ENCODE measurements at regions not wholly inside any gene's neighbourhood (a gene's known extent, or its start where the extent isn't known, plus 50 kb on each side); places are given as distances from the start of the nearest gene placed in this dataset.

DNA sequence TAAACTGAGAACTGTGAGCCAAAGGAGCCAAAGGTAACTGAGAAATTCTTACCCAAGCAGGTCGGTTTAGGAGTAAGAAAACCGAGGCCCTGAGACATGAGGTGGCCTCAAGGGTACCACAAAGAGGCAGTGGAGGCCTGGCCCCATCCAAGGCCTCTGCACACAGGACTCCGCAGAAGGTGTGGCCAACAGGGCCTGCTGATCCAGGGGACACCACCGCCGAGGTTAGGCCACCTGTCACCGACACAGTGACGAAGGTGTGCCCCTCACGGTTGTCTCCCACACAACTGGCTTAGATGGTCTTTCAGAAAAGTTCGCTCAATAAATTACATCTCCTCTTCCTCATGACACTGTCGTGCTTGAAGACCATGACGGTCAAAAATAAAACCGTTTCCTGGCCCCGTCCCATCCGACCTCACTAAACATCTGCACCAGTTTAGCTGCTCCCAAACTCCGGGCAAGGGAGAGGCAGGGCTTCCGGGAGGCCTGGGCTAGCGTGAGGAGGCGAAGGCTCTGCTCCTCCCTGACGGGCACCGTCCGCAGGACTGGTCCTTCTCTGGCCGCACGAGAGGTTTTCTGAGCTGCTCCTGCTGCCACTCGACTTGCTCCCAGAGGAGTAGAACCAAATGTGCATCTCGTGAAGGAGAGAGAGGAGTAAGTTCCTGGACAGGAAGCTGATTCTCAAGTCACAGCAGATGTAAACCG lies 442.0 kb downstream of the EIPR1 start:
- no peaks in the 10 kb centered on the region for H3K9me3 ChIP-seq (ENCODE audit: low read depth)
- no peak overlapping the region for H3K27ac ChIP-seq
- no peak for DNase-seq (ENCODE audit: low spot score)
- TF ChIP-seq EZH2 (IDR thresholded peaks at IDR 0.05; ENCODE audit: borderline replicate concordance), result no peak
- TF ChIP-seq EZH2phosphoT487 (IDR thresholded peaks at IDR 0.05; ENCODE audit: low read depth, severe bottlenecking, unreplicated experiment), result no peak
- TF ChIP-seq, protein P1, sequence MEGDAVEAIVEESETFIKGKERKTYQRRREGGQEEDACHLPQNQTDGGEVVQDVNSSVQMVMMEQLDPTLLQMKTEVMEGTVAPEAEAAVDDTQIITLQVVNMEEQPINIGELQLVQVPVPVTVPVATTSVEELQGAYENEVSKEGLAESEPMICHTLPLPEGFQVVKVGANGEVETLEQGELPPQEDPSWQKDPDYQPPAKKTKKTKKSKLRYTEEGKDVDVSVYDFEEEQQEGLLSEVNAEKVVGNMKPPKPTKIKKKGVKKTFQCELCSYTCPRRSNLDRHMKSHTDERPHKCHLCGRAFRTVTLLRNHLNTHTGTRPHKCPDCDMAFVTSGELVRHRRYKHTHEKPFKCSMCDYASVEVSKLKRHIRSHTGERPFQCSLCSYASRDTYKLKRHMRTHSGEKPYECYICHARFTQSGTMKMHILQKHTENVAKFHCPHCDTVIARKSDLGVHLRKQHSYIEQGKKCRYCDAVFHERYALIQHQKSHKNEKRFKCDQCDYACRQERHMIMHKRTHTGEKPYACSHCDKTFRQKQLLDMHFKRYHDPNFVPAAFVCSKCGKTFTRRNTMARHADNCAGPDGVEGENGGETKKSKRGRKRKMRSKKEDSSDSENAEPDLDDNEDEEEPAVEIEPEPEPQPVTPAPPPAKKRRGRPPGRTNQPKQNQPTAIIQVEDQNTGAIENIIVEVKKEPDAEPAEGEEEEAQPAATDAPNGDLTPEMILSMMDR (IDR thresholded peaks at IDR 0.05; ENCODE audit: poor library complexity), result no peak
- no peaks in the 10 kb centered on the region for H4K20me1 ChIP-seq (ENCODE audit: insufficient read depth, poor library complexity, severe bottlenecking)
- H3K4me3 ChIP-seq, result no peak overlapping the region
- no peak overlapping the region for H3K4me2 ChIP-seq
- H3K9me2 ChIP-seq (replicated peaks; ENCODE audit: insufficient read depth), result no peaks in the 10 kb centered on the region
- no peaks in the 10 kb centered on the region for H3K79me2 ChIP-seq
- no peaks in the 10 kb centered on the region for H3K36me3 ChIP-seq (replicated peaks; ENCODE audit: insufficient read depth, low read depth)
- H3K27me3 ChIP-seq, result no peaks in the 10 kb centered on the region
- 84% methylated on average over 26 of the region's 26 CpGs for WGBS (ENCODE audit: low lambda C conversion rate, missing lambda C conversion rate)
- H3K4me1 ChIP-seq (ENCODE audit: insufficient read depth), result no peaks in the 10 kb centered on the region
- H2AFZ ChIP-seq, result no peak overlapping the region

DNA sequence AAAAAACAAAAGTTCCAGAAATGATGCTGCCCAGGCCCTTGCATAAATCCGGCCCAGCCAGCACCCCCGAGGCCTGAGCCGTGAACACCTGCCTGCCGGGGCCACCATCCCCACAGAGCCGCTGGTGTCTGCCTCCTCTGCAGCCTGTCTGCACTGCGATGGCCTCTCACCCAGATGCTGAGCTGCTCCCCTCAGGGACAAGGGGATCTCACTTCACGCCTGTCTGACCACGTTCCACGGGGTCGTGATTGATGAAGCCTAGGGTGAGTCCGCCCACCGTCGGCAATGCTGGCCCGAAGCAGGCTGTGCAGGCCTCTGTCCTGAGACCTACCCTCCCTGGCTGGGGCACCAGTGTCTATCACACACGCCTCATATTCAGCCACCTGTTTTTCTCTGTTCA lies 444.2 kb downstream of the EIPR1 start:
- no peaks in the 10 kb centered on the region for H3K9me2 ChIP-seq (replicated peaks; ENCODE audit: insufficient read depth)
- H3K4me3 ChIP-seq, result no peak overlapping the region
- H4K20me1 ChIP-seq (ENCODE audit: insufficient read depth, poor library complexity, severe bottlenecking), result no peaks in the 10 kb centered on the region
- H3K27ac ChIP-seq, result no peak overlapping the region
- no peak overlapping the region for H2AFZ ChIP-seq
- 75% methylated on average over 15 of the region's 15 CpGs for WGBS (ENCODE audit: low lambda C conversion rate, missing lambda C conversion rate)
- TF ChIP-seq EZH2 (IDR thresholded peaks at IDR 0.05; ENCODE audit: borderline replicate concordance) (no peak), EZH2phosphoT487 (IDR thresholded peaks at IDR 0.05; ENCODE audit: low read depth, severe bottlenecking, unreplicated experiment) (no peak)
- TF ChIP-seq, protein P1 (IDR thresholded peaks at IDR 0.05; ENCODE audit: poor library complexity), result no peak
- no peaks in the 10 kb centered on the region for H3K4me1 ChIP-seq (ENCODE audit: insufficient read depth)
- no peak overlapping the region for H3K4me2 ChIP-seq
- H3K36me3 ChIP-seq (replicated peaks; ENCODE audit: insufficient read depth, low read depth), result no peaks in the 10 kb centered on the region
- no peaks in the 10 kb centered on the region for H3K79me2 ChIP-seq
- H3K9me3 ChIP-seq (ENCODE audit: low read depth), result no peaks in the 10 kb centered on the region
- DNase-seq (ENCODE audit: low spot score), result no peak
- no peaks in the 10 kb centered on the region for H3K27me3 ChIP-seq

DNA sequence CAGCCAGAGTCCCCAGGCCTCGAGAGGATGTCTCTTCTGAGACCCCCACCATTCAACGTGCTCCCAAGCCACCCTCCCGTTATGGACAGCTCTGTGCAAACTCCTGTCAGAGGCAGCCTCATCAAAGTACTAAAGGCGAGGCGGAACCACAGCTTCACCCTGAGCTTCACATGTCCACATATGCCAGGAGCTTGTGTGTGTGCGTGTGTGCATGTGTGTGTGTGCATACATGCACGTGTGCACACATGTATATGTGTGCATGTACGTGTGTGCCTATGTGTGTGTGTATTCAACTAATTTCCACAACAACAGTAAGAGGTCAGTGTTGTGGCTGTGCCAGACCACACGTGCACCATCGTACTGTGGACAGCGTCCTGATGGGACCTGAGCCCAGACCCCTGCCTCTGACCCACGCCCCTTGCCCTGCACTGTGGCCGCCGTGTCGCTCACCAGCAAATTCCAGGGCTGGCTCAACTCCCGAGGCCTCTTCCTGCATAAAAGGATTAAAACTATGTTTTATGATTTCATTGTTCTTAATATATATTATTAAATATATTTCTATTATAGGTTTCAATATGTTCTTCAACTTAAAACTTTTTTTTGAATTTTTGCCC lies 444.8 kb downstream of the EIPR1 start:
- Histone ChIP-seq H4K20me1 (ENCODE audit: insufficient read depth, poor library complexity, severe bottlenecking) (no peaks in the 10 kb centered on the region), H3K27ac (no peak overlapping the region), H2AFZ (no peak overlapping the region), H3K4me1 (ENCODE audit: insufficient read depth) (no peaks in the 10 kb centered on the region), H3K4me3 (no peak overlapping the region), H3K9me3 (ENCODE audit: low read depth) (no peaks in the 10 kb centered on the region), H3K27me3 (no peaks in the 10 kb centered on the region), H3K9me2 (replicated peaks; ENCODE audit: insufficient read depth) (no peaks in the 10 kb centered on the region), H3K4me2 (no peak overlapping the region), H3K36me3 (replicated peaks; ENCODE audit: insufficient read depth, low read depth) (no peaks in the 10 kb centered on the region), H3K79me2 (no peaks in the 10 kb centered on the region)
- TF ChIP-seq, protein P1 (IDR thresholded peaks at IDR 0.05; ENCODE audit: poor library complexity), result no peak
- no peak for TF ChIP-seq EZH2phosphoT487 (IDR thresholded peaks at IDR 0.05; ENCODE audit: low read depth, severe bottlenecking, unreplicated experiment)
- TF ChIP-seq EZH2 (IDR thresholded peaks at IDR 0.05; ENCODE audit: borderline replicate concordance), result no peak
- DNase-seq (ENCODE audit: low spot score), result no peak
- WGBS (ENCODE audit: low lambda C conversion rate, missing lambda C conversion rate), result 87% methylated on average over 16 of the region's 16 CpGs
